Testis (tissue), 2 donors: ENCODE measurements at regions not wholly inside any gene's neighbourhood (a gene's known extent, or its start where the extent isn't known, plus 50 kb on each side); places are given as distances from the start of the nearest gene placed in this dataset.

ENCODE experiments used
- POLR2A ChIP-seq: fragments of 450-650 bp; IDR thresholded peaks from one replicate; pipeline ENCODE4 v1.6.1; 2017; ENCODE audit warnings: antibody characterized with exemption, mild to moderate bottlenecking, moderate library complexity
- TF ChIP-seq, protein P1 (sequence below), 3 experiments: fragments of 450-650 bp in 2 of 3; fragments of 200-600 bp in 1 of 3; sonication (generic) in 1 of 3; IDR thresholded peaks; one replicate each; pipeline ENCODE4 v1.5.1; 2016 to 2019; ENCODE audit warnings: antibody characterized with exemption in 3 of 3, mild to moderate bottlenecking in 2 of 3, moderate library complexity in 1 of 3

DNA sequence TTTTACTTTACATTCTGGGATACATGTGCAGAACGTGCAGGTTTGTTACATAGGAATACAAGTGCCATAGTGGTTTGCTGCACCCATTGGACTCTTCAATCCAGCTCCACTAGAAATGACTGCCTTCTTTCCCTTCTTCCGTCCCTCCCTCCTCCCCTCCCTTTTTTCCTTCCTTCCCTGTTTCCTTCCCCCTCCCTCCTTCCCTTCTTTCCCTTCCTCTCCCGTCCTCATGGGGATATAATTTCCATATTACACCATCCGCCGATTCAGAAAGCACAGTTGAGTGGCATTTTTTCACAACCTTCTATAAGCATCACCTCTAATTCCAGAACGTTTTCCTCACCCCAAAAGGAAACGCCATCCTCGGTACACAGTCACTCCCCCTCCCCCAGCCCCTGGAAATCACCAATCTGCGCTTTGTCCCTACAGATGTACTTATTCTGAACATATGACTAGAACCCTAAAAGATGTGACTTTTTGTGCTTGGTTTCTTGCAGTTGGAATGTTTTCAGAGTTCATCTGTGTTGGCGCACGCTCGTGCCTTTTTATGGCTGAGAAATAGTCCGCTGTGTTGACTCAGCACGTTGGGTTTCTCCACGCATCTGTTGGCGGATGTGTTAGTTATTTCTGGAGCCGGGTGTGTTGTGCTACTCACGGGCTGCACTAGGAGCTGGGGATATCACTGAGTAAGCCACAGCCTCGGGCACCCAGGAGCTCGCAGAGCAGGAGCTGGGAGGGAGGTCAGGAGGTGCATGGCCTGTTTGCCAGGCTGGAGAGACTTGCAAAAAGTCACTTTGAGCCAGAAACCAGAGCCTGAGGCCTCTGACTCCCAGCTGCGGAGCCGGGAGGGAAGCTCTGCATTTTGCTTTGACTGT, 336.4 kb downstream of the SEC14L1 start:
- TF ChIP-seq, protein P1, sequence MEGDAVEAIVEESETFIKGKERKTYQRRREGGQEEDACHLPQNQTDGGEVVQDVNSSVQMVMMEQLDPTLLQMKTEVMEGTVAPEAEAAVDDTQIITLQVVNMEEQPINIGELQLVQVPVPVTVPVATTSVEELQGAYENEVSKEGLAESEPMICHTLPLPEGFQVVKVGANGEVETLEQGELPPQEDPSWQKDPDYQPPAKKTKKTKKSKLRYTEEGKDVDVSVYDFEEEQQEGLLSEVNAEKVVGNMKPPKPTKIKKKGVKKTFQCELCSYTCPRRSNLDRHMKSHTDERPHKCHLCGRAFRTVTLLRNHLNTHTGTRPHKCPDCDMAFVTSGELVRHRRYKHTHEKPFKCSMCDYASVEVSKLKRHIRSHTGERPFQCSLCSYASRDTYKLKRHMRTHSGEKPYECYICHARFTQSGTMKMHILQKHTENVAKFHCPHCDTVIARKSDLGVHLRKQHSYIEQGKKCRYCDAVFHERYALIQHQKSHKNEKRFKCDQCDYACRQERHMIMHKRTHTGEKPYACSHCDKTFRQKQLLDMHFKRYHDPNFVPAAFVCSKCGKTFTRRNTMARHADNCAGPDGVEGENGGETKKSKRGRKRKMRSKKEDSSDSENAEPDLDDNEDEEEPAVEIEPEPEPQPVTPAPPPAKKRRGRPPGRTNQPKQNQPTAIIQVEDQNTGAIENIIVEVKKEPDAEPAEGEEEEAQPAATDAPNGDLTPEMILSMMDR (IDR thresholded peaks at IDR 0.05): no peak
- no peak for TF ChIP-seq POLR2A
